ENCODE measurements at regions not wholly inside any gene's neighbourhood (a gene's known extent, or its start where the extent isn't known, plus 50 kb on each side); places are given as distances from the start of the nearest gene placed in this dataset.

- Histone ChIP-seq H3K9me3 (ENCODE audit: low read depth, low read length, poor library complexity, severe bottlenecking) (no peaks in the 10 kb centered on the region), H3K27ac (ENCODE audit: low read depth, low read length, poor library complexity, severe bottlenecking) (no peak overlapping the region), H3K36me3 (ENCODE audit: insufficient read depth, low read length, poor library complexity, severe bottlenecking) (no peaks in the 10 kb centered on the region), H3K4me1 (ENCODE audit: insufficient read depth, low read length, poor library complexity, severe bottlenecking) (no peaks in the 10 kb centered on the region), H3K4me3 (ENCODE audit: low read depth, low read length, poor library complexity, severe bottlenecking) (no peak overlapping the region), H3K27me3 (replicated peaks; ENCODE audit: insufficient read depth, low read depth, low read length, poor library complexity) (peaks cover 5% of the 10 kb centered on the region)
- no TSS peak for BruUV-seq (replicated peaks)
- ChIA-PET CTCF (no interaction called here), POLR2A (ENCODE audit: low non-redundant PET) (no interaction called here)
- DNase-seq (ENCODE audit: low spot score) = no peak
- TF ChIP-seq CTCF (conservative IDR thresholded peaks at IDR 0.05; ENCODE audit: low read depth, low read length) (no peak), EZH2 (IDR thresholded peaks at IDR 0.05; ENCODE audit: borderline replicate concordance, low read depth, low read length, poor library complexity, severe bottlenecking) (no peak)
- intact Hi-C loops (cut with micrococcal nuclease; ENCODE audit: unreplicated experiment) = no loop called here
Measured at GRCh38 chr2:129580001-129580400, 399.5 kb upstream of the RAB6C start.

GRCh38 chr2:129585760-129586159, 393.7 kb upstream of the RAB6C start:
- intact Hi-C loops (cut with micrococcal nuclease; ENCODE audit: unreplicated experiment) = no loop called here
- no peaks in the 10 kb centered on the region for H3K4me1 ChIP-seq (ENCODE audit: insufficient read depth, low read length, poor library complexity, severe bottlenecking)
- no peak overlapping the region for H3K4me3 ChIP-seq (ENCODE audit: low read depth, low read length, poor library complexity, severe bottlenecking)
- H3K9me3 ChIP-seq (ENCODE audit: low read depth, low read length, poor library complexity, severe bottlenecking) = no peaks in the 10 kb centered on the region
- no TSS peak for BruUV-seq (replicated peaks)
- H3K27me3 ChIP-seq (replicated peaks; ENCODE audit: insufficient read depth, low read depth, low read length, poor library complexity) = peaks cover 5% of the 10 kb centered on the region
- no peak overlapping the region for H3K27ac ChIP-seq (ENCODE audit: low read depth, low read length, poor library complexity, severe bottlenecking)
- TF ChIP-seq CTCF (conservative IDR thresholded peaks at IDR 0.05; ENCODE audit: low read depth, low read length) (no peak), EZH2 (IDR thresholded peaks at IDR 0.05; ENCODE audit: borderline replicate concordance, low read depth, low read length, poor library complexity, severe bottlenecking) (no peak)
- ChIA-PET CTCF (no interaction called here), POLR2A (ENCODE audit: low non-redundant PET) (no interaction called here)
- H3K36me3 ChIP-seq (ENCODE audit: insufficient read depth, low read length, poor library complexity, severe bottlenecking) = no peaks in the 10 kb centered on the region
- no peak for DNase-seq (ENCODE audit: low spot score)

- H3K27ac ChIP-seq (ENCODE audit: low read depth, low read length, poor library complexity, severe bottlenecking) = no peak overlapping the region
- ChIA-PET POLR2A (ENCODE audit: low non-redundant PET) (no interaction called here), CTCF (no interaction called here)
- intact Hi-C loops (cut with micrococcal nuclease; ENCODE audit: unreplicated experiment) = no loop called here
- no peaks in the 10 kb centered on the region for H3K4me1 ChIP-seq (ENCODE audit: insufficient read depth, low read length, poor library complexity, severe bottlenecking)
- no peak for DNase-seq (ENCODE audit: low spot score)
- peaks cover 5% of the 10 kb centered on the region for H3K27me3 ChIP-seq (replicated peaks; ENCODE audit: insufficient read depth, low read depth, low read length, poor library complexity)
- no peak overlapping the region for H3K4me3 ChIP-seq (ENCODE audit: low read depth, low read length, poor library complexity, severe bottlenecking)
- TF ChIP-seq EZH2 (IDR thresholded peaks at IDR 0.05; ENCODE audit: borderline replicate concordance, low read depth, low read length, poor library complexity, severe bottlenecking) = no peak
- no peak for TF ChIP-seq CTCF (conservative IDR thresholded peaks at IDR 0.05; ENCODE audit: low read depth, low read length)
- H3K9me3 ChIP-seq (ENCODE audit: low read depth, low read length, poor library complexity, severe bottlenecking) = no peaks in the 10 kb centered on the region
- no TSS peak for BruUV-seq (replicated peaks)
- no peaks in the 10 kb centered on the region for H3K36me3 ChIP-seq (ENCODE audit: insufficient read depth, low read length, poor library complexity, severe bottlenecking)
Measured at GRCh38 chr2:129587426-129588064, 391.9 kb upstream of the RAB6C start.

All from A673 (cell line).